DOHH2 (cell line): ENCODE measurements at regions not wholly inside any gene's neighbourhood (a gene's known extent, or its start where the extent isn't known, plus 50 kb on each side); places are given as distances from the start of the nearest gene placed in this dataset.

Experiments used
- CTCF ChIP-seq: fragments of 200-600 bp; sonication (generic); IDR thresholded peaks from one replicate; pipeline ENCODE4 v1.5.1; 2014; ENCODE audit warnings: antibody characterized with exemption, mild to moderate bottlenecking, low read depth, low read length; ENCODE audit not compliant: poor library complexity, severe bottlenecking
- EZH2phosphoT487 ChIP-seq: fragments of 200-600 bp; sonication (generic); IDR thresholded peaks from 2 replicates; pipeline ENCODE4 v1.6.1; 2017; ENCODE audit warnings: borderline replicate concordance, mild to moderate bottlenecking, antibody characterized with exemption, low read length, moderate library complexity, mixed read lengths

GRCh38 chr7:35356495-35356894 lies 102.6 kb upstream of the TBX20 start:
- TF ChIP-seq EZH2phosphoT487 (no peak), CTCF (no peak)
